Thyroid gland (tissue), 4 donors: ENCODE measurements at regions not wholly inside any gene's neighbourhood (a gene's known extent, or its start where the extent isn't known, plus 50 kb on each side); places are given as distances from the start of the nearest gene placed in this dataset.
A peak's percentile ranks its signal among the peaks of the same experiment; 100 is the strongest.

Experiments used
- DNase-seq, 2 donors: peaks; one replicate each; pipeline ENCODE4 v3.0.0-alpha.2; 2019
- H3K27ac ChIP-seq, 3 donors: fragments of 200-600 bp; sonication (generic); 1 replicate in 2 of 3; 2 replicates in 1 of 3; pipeline ENCODE4 v1.5.1; 2016 to 2019; ENCODE audit warnings: mild to moderate bottlenecking in 1 of 3, moderate library complexity in 1 of 3
- H3K27me3 ChIP-seq: fragments of 200-600 bp; sonication (generic); one replicate; pipeline ENCODE4 v1.5.1; 2019
- H3K36me3 ChIP-seq, 2 donors: fragments of 200-600 bp; sonication (generic); one replicate each; pipeline ENCODE4 v1.5.1; 2016 to 2019
- H3K4me1 ChIP-seq, 2 donors: fragments of 200-600 bp; sonication (generic); one replicate each; pipeline ENCODE4 v1.5.1; 2017 to 2019
- H3K4me3 ChIP-seq, 3 donors: fragments of 200-600 bp; sonication (generic); replicated peaks in 1 of 3; 1 replicate in 2 of 3; 2 replicates in 1 of 3; pipeline ENCODE4 v1.5.1; 2016; ENCODE audit warnings: mild to moderate bottlenecking in 1 of 3
- H3K9me3 ChIP-seq: fragments of 200-600 bp; sonication (generic); one replicate; pipeline ENCODE4 v1.5.1; 2017
- POLR2A ChIP-seq, 2 donors: fragments of 450-650 bp; IDR thresholded peaks; one replicate each; pipeline ENCODE4 v1.6.1; 2017; ENCODE audit warnings: antibody characterized with exemption in 2 of 2, mild to moderate bottlenecking in 2 of 2, moderate library complexity in 1 of 2
- WGBS, 2 donors: methylation state at CpG; one replicate each; pipeline ENCODE4 v1.1.5; 2017; 5-methylcytosine and 5-hydroxymethylcytosine counted together
- intact Hi-C: fragments of 100-400 bp; cut with DNase I; formaldehyde crosslinking; loops from one replicate; pipeline ENCODE4 v1.15.1; 2023
- TF ChIP-seq, protein P1 (sequence below), 6 experiments: fragments of 200-600 bp in 3 of 6; fragments of 450-650 bp in 3 of 6; sonication (generic) in 3 of 6; IDR thresholded peaks; one replicate each; pipeline ENCODE4 v1.5.1; 2016 to 2019; ENCODE audit warnings: antibody characterized with exemption in 6 of 6, mild to moderate bottlenecking in 2 of 6, inconsistent platforms in 1 of 6, moderate library complexity in 1 of 6

DNA sequence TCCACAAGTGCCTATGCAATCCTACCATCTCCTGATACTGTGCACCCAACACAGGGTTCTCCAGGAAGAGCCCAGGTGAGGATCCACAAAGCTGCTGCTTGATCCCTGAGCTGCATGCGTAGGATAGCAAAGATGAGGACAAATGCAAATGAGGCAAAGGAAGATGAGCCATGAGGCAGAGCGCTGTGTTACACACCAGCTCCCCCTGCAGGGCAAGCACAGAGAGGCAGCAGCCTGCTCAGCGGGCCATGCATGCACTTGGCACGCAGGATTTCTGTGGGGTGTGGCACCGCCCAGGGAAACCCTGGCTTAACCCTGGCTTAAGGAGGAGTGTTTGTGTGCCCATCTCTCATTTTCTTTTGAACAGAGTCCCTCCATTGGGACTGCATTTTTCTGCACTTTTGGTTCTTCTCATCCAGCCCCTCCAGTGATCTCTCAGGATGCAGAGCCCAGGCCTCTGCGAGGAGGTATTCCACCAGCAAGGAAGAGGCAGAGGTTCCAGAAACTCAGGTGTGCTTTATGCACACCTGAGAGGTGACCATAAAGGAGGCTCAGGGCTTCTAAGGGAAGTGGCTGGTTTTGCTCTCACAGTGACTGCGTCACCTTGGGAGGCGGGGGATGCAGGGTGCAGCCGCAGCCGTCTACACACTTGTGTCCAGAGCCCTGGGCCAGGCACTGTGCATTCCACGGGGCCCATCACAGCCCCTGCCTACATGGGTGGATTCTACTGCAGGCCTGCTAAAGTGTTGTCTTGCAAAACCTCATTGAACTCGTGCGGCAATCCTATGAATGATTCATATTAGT lies 973.3 kb upstream of the TMEM132C start:
- Histone ChIP-seq H3K9me3 (no peaks in the 10 kb centered on the region), H3K27me3 (no peaks in the 10 kb centered on the region), H3K27ac (no peak overlapping the region), H3K36me3 (no peaks in the 10 kb centered on the region), H3K4me1 (no peaks in the 10 kb centered on the region), H3K4me3 (no peak overlapping the region)
- DNase-seq: peak; percentile 9 to 25
- WGBS, 2 donors: 64% methylated on average over 11 to 12 of the region's 13 CpGs
- intact Hi-C loops: no loop called here
- TF ChIP-seq, protein P1, sequence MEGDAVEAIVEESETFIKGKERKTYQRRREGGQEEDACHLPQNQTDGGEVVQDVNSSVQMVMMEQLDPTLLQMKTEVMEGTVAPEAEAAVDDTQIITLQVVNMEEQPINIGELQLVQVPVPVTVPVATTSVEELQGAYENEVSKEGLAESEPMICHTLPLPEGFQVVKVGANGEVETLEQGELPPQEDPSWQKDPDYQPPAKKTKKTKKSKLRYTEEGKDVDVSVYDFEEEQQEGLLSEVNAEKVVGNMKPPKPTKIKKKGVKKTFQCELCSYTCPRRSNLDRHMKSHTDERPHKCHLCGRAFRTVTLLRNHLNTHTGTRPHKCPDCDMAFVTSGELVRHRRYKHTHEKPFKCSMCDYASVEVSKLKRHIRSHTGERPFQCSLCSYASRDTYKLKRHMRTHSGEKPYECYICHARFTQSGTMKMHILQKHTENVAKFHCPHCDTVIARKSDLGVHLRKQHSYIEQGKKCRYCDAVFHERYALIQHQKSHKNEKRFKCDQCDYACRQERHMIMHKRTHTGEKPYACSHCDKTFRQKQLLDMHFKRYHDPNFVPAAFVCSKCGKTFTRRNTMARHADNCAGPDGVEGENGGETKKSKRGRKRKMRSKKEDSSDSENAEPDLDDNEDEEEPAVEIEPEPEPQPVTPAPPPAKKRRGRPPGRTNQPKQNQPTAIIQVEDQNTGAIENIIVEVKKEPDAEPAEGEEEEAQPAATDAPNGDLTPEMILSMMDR (IDR thresholded peaks at IDR 0.05): peak in 3 of 6 experiments; percentile 13 to 51 (median 41)
- TF ChIP-seq POLR2A (IDR thresholded peaks at IDR 0.05): no peak

DNA sequence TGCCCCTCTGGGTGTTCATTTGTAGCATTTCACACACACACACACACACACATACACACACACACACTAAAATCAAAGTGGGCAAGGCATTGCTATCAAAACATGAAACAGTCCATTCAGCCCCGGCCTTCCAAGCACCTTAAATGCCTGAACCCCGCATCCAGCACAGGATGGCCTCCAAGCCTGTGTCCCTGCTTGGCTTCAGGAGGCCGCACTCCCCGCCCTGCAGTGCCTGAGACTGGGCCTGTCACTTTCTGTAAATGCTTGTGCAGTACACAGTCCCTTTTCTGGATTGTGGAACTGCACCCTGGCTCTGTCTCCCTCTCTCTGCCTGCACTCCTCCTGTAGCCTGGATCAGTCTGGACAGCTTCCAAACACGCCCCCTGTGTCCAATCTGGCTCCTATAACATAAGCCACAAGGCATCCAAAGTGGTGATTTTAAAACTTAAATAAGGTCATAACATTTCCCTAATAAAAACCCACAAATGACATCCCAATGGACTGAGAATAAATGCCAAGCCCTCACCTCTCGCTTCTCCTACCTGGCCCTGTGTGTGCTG lies 972.2 kb upstream of the TMEM132C start:
- no peak overlapping the region for H3K4me3 ChIP-seq
- TF ChIP-seq, protein P1 (IDR thresholded peaks at IDR 0.05): no peak
- TF ChIP-seq POLR2A (IDR thresholded peaks at IDR 0.05): no peak
- no peaks in the 10 kb centered on the region for H3K9me3 ChIP-seq
- no peaks in the 10 kb centered on the region for H3K4me1 ChIP-seq
- intact Hi-C loops: no loop called here
- no peaks in the 10 kb centered on the region for H3K27me3 ChIP-seq
- DNase-seq: no peak
- H3K36me3 ChIP-seq: no peaks in the 10 kb centered on the region
- no peak overlapping the region for H3K27ac ChIP-seq
- 75 to 77% methylated on average over 6 of the region's 6 CpGs for WGBS, 2 donors

DNA sequence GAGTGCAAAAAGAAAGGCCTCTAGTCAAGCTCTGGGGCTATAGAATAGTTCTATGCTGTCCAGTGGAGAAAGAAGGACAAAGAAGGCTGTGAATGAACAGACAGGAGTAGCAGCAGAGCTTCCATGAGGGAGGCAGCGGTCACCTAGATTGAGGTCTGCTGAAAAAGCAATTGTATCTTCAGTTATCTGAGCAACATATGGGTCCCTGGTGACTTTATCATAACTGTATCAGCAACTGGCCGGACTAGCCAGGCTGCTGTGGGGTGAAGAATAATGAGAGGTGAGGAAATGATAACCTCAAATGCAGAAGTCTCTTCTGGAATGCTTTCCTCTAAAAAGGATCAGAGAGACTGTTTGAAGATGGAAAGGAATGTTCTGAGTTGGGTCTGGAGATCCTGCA lies 971.3 kb upstream of the TMEM132C start:
- Histone ChIP-seq H3K36me3 (no peaks in the 10 kb centered on the region), H3K9me3 (no peaks in the 10 kb centered on the region), H3K27ac (no peak overlapping the region), H3K4me1 (no peaks in the 10 kb centered on the region), H3K27me3 (no peaks in the 10 kb centered on the region), H3K4me3 (no peak overlapping the region)
- intact Hi-C loops: no loop called here
- no peak for TF ChIP-seq POLR2A (IDR thresholded peaks at IDR 0.05)
- TF ChIP-seq, protein P1 (IDR thresholded peaks at IDR 0.05): no peak
- DNase-seq: no peak
- WGBS, 2 donors: 75 to 78% methylated on average over 2 of the region's 2 CpGs

DNA sequence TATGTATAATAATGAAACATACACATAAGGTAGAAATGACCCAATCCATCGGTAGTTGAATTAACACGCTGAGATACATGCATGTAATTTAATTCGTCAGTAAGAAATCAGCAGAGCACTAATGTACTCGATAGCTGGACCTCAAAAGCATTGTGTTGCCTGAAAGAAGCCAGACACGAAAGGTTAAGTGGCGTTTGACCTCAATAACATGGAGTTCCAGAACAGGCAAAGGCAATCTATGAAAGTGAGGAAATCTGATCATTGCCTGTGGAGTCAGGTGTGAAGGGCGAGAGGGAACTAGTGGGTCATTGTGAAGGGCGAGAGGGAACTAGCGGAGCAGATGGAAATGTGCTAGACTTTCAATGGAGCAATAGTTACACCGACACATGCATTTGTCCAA lies 970.4 kb upstream of the TMEM132C start:
- WGBS, 2 donors: 62 to 63% methylated on average over 10 of the region's 10 CpGs

DNA sequence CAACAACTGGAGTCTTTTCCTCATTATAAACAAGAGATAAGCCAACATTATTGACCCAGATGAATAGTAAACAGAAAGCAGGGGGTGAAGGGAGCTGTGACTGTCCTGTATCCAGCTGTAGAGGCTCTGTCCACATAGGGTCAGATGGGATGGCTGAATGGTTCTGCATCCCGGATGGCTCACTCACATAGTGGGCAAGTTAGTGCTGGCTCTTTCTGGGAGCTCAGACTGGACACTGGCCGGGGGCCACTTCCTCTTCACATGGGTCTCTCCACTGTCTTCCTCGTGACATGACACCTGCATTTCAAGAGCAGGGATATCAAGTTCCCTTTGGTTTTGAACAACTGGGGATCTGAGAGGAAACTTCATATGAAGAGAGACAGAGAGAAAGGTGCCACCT lies 969.6 kb upstream of the TMEM132C start:
- intact Hi-C loops: no loop called here
- H3K27ac ChIP-seq: no peak overlapping the region
- no peaks in the 10 kb centered on the region for H3K27me3 ChIP-seq
- no peak for DNase-seq
- no peaks in the 10 kb centered on the region for H3K36me3 ChIP-seq
- H3K9me3 ChIP-seq: no peaks in the 10 kb centered on the region
- no peaks in the 10 kb centered on the region for H3K4me1 ChIP-seq
- TF ChIP-seq, protein P1 (IDR thresholded peaks at IDR 0.05): no peak
- no peak for TF ChIP-seq POLR2A (IDR thresholded peaks at IDR 0.05)
- no peak overlapping the region for H3K4me3 ChIP-seq
- 80 to 85% methylated on average over 3 of the region's 3 CpGs for WGBS, 2 donors

More for the DNA sequence above, 970.4 kb upstream of the TMEM132C start:
- Histone ChIP-seq H3K4me1 (no peaks in the 10 kb centered on the region), H3K36me3 (no peaks in the 10 kb centered on the region), H3K27me3 (no peaks in the 10 kb centered on the region), H3K27ac (no peak overlapping the region), H3K9me3 (no peaks in the 10 kb centered on the region), H3K4me3 (no peak overlapping the region)
- DNase-seq: no peak
- intact Hi-C loops: no loop called here
- no peak for TF ChIP-seq POLR2A (IDR thresholded peaks at IDR 0.05)
- TF ChIP-seq, protein P1 (IDR thresholded peaks at IDR 0.05): no peak
